ENCODE measurements at regions not wholly inside any gene's neighbourhood (a gene's known extent, or its start where the extent isn't known, plus 50 kb on each side); places are given as distances from the start of the nearest gene placed in this dataset.

- Histone ChIP-seq H3K4me3 (ENCODE audit: low read depth, low read length) (no peak overlapping the region), H3K27ac (ENCODE audit: low read depth, low read length) (no peak overlapping the region), H3K9me3 (ENCODE audit: control insufficient read depth, insufficient read depth, low read length) (no peaks in the 10 kb centered on the region), H3K27me3 (ENCODE audit: control insufficient read depth, insufficient read depth, low read length) (peaks cover 4% of the 10 kb centered on the region)
- no peak for DNase-seq (ENCODE audit: low read depth, low spot score)
- ChIA-PET CTCF (no interaction called here), POLR2A (no interaction called here)
- no peak for TF ChIP-seq CTCF (IDR thresholded peaks at IDR 0.05; ENCODE audit: low read depth, low read length)
Measured at GRCh38 chr1:221405146-221405545, 336.7 kb downstream of the DUSP10 start.

- ChIA-PET POLR2A (no interaction called here), CTCF (no interaction called here)
- no peak overlapping the region for H3K4me3 ChIP-seq (ENCODE audit: low read depth, low read length)
Measured at GRCh38 chr1:221408117-221408803, 333.6 kb downstream of the DUSP10 start.

GRCh38 chr1:221411283-221411682, 330.6 kb downstream of the DUSP10 start:
- H3K27me3 ChIP-seq (ENCODE audit: control insufficient read depth, insufficient read depth, low read length) = peaks cover 4% of the 10 kb centered on the region
- CTCF ChIA-PET = interaction anchor here (0.7 to 1.3 kb wide), 2 partner anchors 148 to 601 kb away, joined by 3 read pairs; no protein-coding TSS in a partner anchor
- no peaks in the 10 kb centered on the region for H3K9me3 ChIP-seq (ENCODE audit: control insufficient read depth, insufficient read depth, low read length)
- POLR2A ChIA-PET = no interaction called here
- H3K27ac ChIP-seq (ENCODE audit: low read depth, low read length) = no peak overlapping the region
- DNase-seq (ENCODE audit: low read depth, low spot score) = no peak
- H3K4me3 ChIP-seq (ENCODE audit: low read depth, low read length) = no peak overlapping the region
- TF ChIP-seq CTCF (IDR thresholded peaks at IDR 0.05; ENCODE audit: low read depth, low read length) = no peak

More at GRCh38 chr1:221408117-221408803, 333.6 kb downstream of the DUSP10 start:
- Histone ChIP-seq H3K27ac (ENCODE audit: low read depth, low read length) (no peak overlapping the region), H3K9me3 (ENCODE audit: control insufficient read depth, insufficient read depth, low read length) (no peaks in the 10 kb centered on the region), H3K27me3 (ENCODE audit: control insufficient read depth, insufficient read depth, low read length) (peaks cover 4% of the 10 kb centered on the region)
- TF ChIP-seq CTCF (IDR thresholded peaks at IDR 0.05; ENCODE audit: low read depth, low read length) = no peak
- DNase-seq (ENCODE audit: low read depth, low spot score) = no peak

GRCh38 chr1:221414772-221415539, 326.9 kb downstream of the DUSP10 start:
- CTCF ChIA-PET = interaction anchor here (1.0 kb wide), 1 partner anchor 211 kb away, joined by 3 read pairs; no protein-coding TSS in a partner anchor
- H3K27ac ChIP-seq (ENCODE audit: low read depth, low read length) = no peak overlapping the region
- no peak overlapping the region for H3K4me3 ChIP-seq (ENCODE audit: low read depth, low read length)
- no peaks in the 10 kb centered on the region for H3K9me3 ChIP-seq (ENCODE audit: control insufficient read depth, insufficient read depth, low read length)
- DNase-seq (ENCODE audit: low read depth, low spot score) = no peak
- POLR2A ChIA-PET = no interaction called here
- H3K27me3 ChIP-seq (ENCODE audit: control insufficient read depth, insufficient read depth, low read length) = no peaks in the 10 kb centered on the region
- TF ChIP-seq CTCF (IDR thresholded peaks at IDR 0.05; ENCODE audit: low read depth, low read length) = no peak

DNA sequence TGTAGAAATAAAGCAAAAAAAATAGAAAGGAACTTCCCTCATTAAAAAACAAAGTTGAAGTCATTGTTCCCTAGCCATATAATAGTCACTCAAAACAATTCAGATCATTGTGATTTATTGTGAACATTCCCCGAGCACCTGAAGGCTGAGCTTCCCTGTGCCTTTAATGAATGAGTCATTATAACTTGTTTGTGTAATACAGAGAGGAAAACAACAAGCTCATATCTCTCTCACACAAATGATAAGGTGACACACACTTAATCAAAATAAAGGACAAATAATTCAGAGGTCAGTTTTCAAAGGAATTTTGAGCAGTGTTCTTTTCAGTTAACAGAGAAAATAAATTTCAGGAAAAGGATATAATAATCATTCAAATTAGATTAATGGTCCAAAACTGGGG, 326.2 kb downstream of the DUSP10 start:
- no peak overlapping the region for H3K4me3 ChIP-seq (ENCODE audit: low read depth, low read length)
- ChIA-PET CTCF (interaction anchor here (1.0 to 1.2 kb wide), 2 partner anchors 152 to 212 kb away, joined by 3 to 4 read pairs; no protein-coding TSS in a partner anchor), POLR2A (no interaction called here)
- H3K27ac ChIP-seq (ENCODE audit: low read depth, low read length) = no peak overlapping the region
- H3K27me3 ChIP-seq (ENCODE audit: control insufficient read depth, insufficient read depth, low read length) = no peaks in the 10 kb centered on the region
- DNase-seq (ENCODE audit: low read depth, low spot score) = no peak
- H3K9me3 ChIP-seq (ENCODE audit: control insufficient read depth, insufficient read depth, low read length) = no peaks in the 10 kb centered on the region
- TF ChIP-seq CTCF (IDR thresholded peaks at IDR 0.05; ENCODE audit: low read depth, low read length) = no peak

All from AG04450 (cell line).